ENCODE measurements at regions not wholly inside any gene's neighbourhood (a gene's known extent, or its start where the extent isn't known, plus 50 kb on each side); places are given as distances from the start of the nearest gene placed in this dataset.

DNA sequence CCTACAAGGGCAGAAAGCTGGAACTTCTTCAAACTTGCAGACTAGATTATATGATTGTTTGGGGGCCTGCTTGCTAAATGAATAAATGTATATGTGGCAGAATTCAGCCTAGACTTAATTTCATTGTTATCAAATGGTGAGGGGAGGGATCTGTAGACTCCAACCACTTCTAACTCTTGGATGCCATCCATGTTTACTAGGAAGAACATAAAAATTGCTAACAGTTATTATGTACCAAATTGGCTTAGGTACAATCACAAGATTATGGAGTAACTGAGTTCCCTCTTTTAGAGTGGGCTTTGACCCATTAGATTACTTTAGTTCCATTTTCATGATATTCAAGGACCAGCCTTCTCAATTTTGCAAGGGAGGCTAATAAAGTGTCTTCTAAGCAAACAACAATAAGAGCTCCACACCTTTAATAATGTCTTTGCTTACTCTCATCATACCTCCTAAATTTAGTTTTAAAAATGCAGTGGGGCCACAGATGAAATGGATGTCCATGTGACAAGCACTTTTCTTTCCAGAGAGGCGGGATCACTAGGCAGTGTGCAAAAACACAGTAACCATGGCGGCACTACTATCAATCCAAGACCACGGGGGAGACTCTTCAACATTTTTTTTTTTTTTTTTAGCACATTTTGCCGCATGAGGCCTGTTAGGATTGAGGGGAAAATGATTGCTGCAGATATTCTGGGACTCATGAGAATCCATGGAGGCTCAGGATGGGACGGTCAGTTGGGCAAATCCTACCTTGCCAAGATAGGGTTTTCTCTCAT lies 217.6 kb upstream of the SPRED2 start:
- DNase-seq (ENCODE audit: low spot score): no peak

- DNase-seq (ENCODE audit: low spot score): no peak
Observed at GRCh38 chr2:65647249-65647842, 214.9 kb upstream of the SPRED2 start.

DNA sequence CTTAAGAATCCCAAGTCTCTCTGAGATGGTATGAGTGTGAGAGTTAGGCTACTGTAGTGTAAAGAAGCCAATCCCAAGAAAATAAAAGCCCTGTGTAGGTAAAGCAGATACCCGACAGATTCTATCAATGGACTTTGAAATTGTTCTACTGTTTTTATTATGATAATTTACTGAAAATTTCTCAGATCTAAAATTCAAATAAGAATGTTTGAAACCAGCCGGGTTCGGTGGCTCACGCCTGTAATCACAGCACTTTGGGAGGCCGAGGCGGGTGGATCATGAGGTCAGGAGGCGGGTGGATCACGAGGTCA lies 208.3 kb upstream of the SPRED2 start:
- no peak for DNase-seq (ENCODE audit: low spot score)

DNA sequence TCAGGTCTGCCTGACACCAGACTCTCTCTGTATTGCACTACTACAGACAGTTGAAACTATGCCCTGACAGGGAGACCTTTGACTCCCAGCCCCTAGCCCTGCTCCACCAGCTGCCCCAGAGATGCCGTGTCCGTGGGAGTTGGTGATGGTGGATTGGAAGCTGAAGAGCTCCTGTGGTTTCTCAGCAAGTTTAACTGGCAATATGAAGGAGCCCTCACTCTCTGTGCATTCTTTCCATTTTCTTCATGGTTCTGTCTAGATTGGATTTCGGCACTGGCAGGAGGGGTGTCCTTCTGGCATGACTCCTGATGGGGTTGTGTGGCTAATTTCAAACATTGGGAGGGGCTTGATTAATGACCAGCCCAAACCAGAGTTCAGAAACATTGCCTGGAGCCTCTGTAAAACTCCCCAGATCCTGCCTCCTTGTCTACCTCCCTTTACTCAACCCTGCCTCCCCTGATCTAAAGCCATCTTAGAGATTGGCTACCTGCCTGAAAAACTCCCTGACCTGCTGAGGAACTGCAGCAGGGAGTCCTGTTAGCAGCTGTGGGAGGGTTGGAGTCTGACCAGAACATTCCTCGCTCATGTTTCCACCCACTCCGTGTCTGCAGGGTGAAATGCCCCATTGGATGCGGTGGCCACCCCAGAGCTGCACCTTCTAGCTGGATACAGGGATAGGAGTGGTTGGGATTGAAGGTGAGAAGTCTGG lies 206.9 kb upstream of the SPRED2 start:
- no peak for DNase-seq (ENCODE audit: low spot score)

- no peak for DNase-seq (ENCODE audit: low spot score)
Observed at GRCh38 chr2:65638443-65638842, 206.0 kb upstream of the SPRED2 start.

GRCh38 chr2:65636813-65637483 lies 204.5 kb upstream of the SPRED2 start:
- no peak for DNase-seq (ENCODE audit: low spot score)

GRCh38 chr2:65636024-65636423 lies 203.6 kb upstream of the SPRED2 start:
- DNase-seq (ENCODE audit: low spot score): no peak

DNA sequence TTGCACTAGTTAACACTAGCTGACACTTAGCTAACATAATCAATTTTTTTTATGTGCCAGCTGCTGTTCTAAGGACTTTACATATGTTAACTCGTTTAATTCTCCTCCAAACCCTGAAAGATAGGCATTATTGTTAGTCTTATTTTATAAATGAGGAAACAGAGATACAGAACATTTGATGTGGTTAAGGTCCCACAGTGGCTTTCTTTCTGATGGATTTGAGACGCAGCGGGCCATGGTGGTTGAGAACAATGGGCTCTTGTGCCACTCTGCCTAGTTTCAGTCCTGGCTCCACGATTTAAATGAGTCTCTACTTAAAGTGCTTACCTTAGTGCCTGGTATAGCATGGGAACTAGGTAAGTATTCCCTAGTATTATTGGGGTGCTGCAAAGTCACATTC lies 201.9 kb upstream of the SPRED2 start:
- no peak for DNase-seq (ENCODE audit: low spot score)

DNA sequence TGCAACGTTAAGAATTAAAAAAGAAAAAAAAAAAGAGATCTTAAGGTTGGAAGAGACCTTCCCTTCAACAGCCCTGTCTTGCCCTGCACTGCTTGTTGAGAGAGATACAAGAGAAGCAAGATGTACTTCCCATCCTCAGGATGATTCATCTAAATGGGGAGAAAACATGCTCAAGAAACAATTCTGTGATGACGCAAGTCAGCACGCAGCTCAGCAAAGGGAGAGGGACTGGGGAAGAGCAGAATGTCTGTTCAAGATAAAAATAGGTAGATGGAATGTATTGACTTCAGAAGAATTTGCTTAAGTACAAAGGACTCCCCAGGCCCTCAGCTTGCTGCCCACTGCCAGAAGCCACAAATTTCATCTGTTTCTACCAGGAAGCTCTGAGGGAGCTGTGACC lies 198.2 kb upstream of the SPRED2 start:
- no peak for DNase-seq (ENCODE audit: low spot score)

- DNase-seq (ENCODE audit: low spot score): no peak
Observed at GRCh38 chr2:65628156-65628555, 195.8 kb upstream of the SPRED2 start.

GRCh38 chr2:65626831-65627230 lies 194.4 kb upstream of the SPRED2 start:
- no peak for DNase-seq (ENCODE audit: low spot score)

GRCh38 chr2:65625982-65626381 lies 193.6 kb upstream of the SPRED2 start:
- DNase-seq (ENCODE audit: low spot score): no peak

DNA sequence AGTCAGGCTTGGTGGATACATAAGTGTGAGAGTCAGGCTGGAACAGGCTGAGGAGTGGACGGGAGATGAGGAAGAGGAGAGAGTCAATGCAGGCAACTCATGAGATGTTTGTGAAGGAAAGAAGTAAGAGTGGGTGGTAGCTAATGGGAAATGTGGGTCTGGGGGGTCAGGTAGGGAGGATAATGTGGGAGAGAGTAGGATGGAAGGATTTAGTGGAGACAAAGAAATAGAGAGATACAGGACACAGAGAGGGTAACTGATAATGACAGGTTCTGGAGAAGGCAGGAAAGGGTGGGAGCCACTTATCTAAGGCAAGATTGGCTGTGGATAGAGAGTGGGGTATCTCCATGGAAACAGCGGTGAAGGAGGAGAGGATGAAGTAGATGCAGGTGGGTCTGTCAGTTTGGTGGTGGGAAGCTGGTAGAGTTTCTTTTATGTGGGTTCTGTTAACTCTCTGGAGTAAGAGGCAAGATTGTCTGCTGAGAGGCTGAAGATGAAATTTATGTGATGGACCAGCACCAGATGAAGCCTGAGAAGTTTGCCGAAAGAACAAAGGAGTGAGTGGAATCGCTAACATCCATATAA lies 190.6 kb upstream of the SPRED2 start:
- DNase-seq (ENCODE audit: low spot score): no peak

GRCh38 chr2:65622499-65622898 lies 190.1 kb upstream of the SPRED2 start:
- DNase-seq (ENCODE audit: low spot score): no peak

GRCh38 chr2:65620524-65620923 lies 188.1 kb upstream of the SPRED2 start:
- DNase-seq (ENCODE audit: low spot score): no peak

- peak; percentile 28 for DNase-seq (ENCODE audit: low spot score)
Observed at GRCh38 chr2:65620026-65620425, 187.6 kb upstream of the SPRED2 start.

DNA sequence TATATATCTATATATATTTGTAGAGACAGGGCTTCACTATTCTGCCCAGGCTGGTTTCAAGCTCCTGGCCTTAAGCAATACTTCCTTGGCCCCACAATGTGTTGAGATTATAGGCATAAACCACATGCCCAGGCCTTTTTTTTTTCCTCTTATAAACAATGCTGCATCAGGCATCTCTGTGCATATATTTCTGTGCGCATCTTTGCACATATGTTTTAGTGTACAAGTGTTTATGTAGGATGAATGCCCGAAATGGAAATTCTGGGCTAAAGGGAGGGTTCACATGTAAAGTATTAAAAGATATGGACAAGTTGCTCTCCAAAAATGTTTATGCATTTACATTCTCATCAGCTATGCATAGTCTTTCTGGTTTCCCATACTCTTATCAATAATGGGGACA lies 183.2 kb upstream of the SPRED2 start:
- DNase-seq (ENCODE audit: low spot score): no peak

DNA sequence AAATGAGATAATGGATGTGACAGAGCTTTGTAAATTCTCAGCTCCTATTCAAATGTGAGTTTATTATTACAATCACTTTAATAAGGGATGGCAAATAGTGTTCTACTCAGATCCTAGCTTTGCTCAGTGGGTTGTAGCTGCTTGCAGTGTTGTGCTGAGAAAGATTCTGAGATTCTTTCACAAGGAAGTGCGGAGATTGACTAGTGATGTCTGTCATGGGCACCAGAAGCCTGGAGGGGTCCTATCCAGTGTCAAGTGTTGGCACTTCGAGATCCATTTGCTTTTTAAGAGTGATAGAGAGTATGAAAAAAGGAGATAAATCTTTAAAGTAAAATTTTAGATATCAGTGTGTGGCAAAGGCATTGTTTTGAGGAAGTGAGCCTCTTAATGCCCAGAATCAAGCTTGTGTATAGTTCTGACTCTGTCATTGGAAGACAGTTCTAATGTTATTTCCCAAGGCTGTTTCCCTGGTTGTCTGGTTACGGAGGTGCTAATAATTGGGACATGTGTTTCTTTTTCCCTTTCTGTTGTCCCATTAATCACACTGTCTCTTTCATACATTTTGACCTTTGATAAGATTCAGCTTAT lies 181.7 kb upstream of the SPRED2 start:
- DNase-seq (ENCODE audit: low spot score): no peak

- DNase-seq (ENCODE audit: low spot score): no peak
Observed at GRCh38 chr2:65611488-65611887, 179.1 kb upstream of the SPRED2 start.

- DNase-seq (ENCODE audit: low spot score): no peak
Observed at GRCh38 chr2:65608916-65609315, 176.5 kb upstream of the SPRED2 start.

DNA sequence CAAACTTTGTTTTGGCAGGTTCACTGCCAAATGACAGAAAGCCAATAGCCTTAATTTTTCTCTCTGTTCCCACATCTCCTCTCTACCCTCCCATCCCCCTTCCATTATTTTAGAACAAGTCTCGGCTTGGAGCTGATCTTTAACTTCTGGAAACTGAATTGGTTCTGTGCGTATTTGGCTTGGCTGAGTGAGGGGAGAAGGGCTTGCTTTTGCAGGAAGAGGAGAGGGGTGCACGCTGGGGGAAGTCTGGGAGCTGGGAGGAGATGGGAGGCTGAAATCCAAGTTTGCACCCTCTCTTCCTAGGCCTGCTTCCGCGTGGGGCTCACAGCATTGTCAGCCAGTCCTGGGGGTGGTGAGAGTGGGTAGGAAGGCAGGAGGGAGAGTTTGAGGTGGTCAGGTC lies 176.1 kb upstream of the SPRED2 start:
- no peak for DNase-seq (ENCODE audit: low spot score)

GRCh38 chr2:65607662-65608305 lies 175.4 kb upstream of the SPRED2 start:
- DNase-seq (ENCODE audit: low spot score): no peak
